ENCODE measurements at regions not wholly inside any gene's neighbourhood (a gene's known extent, or its start where the extent isn't known, plus 50 kb on each side); places are given as distances from the start of the nearest gene placed in this dataset.

DNA sequence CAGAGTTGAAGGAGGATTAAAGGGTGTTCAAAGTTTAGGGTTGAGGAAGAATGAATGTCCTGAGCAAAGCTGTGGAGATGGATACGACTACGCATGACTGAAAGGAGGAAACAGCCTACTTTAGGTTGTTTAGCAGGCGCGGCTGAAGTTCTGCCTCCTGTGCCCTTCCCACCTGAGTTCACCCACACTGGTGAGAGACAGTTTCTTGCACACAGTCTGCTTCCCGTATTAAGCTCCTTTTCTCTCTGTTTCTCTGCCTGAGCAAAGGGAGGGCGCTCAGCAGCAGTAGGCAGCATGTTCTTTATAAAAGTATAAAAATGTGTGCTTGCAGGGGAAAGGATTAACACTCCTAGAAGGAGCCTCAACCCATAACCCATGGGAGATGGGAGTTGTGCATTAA lies 224.0 kb upstream of the SMARCA2 start:
- Histone ChIP-seq H3K9me2 (ENCODE audit: insufficient read depth) (no peaks in the 10 kb centered on the region), H3K9ac (ENCODE audit: low read length) (no peak overlapping the region), H4K20me1 (ENCODE audit: insufficient read depth) (no peaks in the 10 kb centered on the region), H3K36me3 (ENCODE audit: control insufficient read depth in 1 of 2, insufficient read depth in 2 of 2, low read length in 2 of 2) (no peaks in the 10 kb centered on the region), H3K79me2 (ENCODE audit: insufficient read depth, low read length) (no peaks in the 10 kb centered on the region), H3K27me3 (ENCODE audit: insufficient read depth, low read length) (no peaks in the 10 kb centered on the region), H3K27ac (ENCODE audit: low read depth, low read length) (no peak overlapping the region), H3K4me2 (ENCODE audit: low read length) (no peak overlapping the region), H3K9me3 (ENCODE audit: control insufficient read depth in 1 of 2, insufficient read depth in 1 of 2, low read depth in 1 of 2, low read length in 2 of 2) (0 out of 4 replicates have a peak, but pooled peaks cover 0 to 3% of the 10 kb centered on the region in 2 experiments), H2AFZ (ENCODE audit: low read depth, low read length, poor library complexity, severe bottlenecking) (no peak overlapping the region), H3K4me3 (replicated peaks in 1 of 2; ENCODE audit: low read depth in 1 of 2, low read length in 2 of 2) (no peak overlapping the region), H3K4me1 (ENCODE audit: control insufficient read depth in 1 of 2, insufficient read depth in 2 of 2, low read length in 2 of 2) (no peaks in the 10 kb centered on the region)
- ChIA-PET RAD21 (ENCODE audit: low non-redundant PET in 1 of 2, low total read pairs in 2 of 2, uncharacterized antibody in 2 of 2, unreplicated experiment in 2 of 2) (no interaction called here), CTCF (no interaction called here), POLR2A (no interaction called here)
- TF ChIP-seq TCF7L2 (IDR thresholded peaks at IDR 0.05; ENCODE audit: borderline replicate concordance, extremely low read depth, insufficient read depth, insufficient read length) (no peak), ZFX (IDR thresholded peaks at IDR 0.05) (no peak), POLR2AphosphoS5 (IDR thresholded peaks at IDR 0.05; ENCODE audit: low read depth, low read length) (no peak), EGR1 (IDR thresholded peaks at IDR 0.05; ENCODE audit: low read depth) (no peak), EZH2 (IDR thresholded peaks at IDR 0.05) (no peak), CEBPB (IDR thresholded peaks at IDR 0.05; ENCODE audit: low read depth) (no peak), EZH2phosphoT487 (IDR thresholded peaks at IDR 0.05; ENCODE audit: borderline replicate concordance) (no peak), SRF (IDR thresholded peaks at IDR 0.05; ENCODE audit: low read depth) (no peak), JUND (IDR thresholded peaks at IDR 0.05) (no peak), POLR2A (IDR thresholded peaks at IDR 0.05; ENCODE audit: borderline replicate concordance, extremely low read depth, insufficient read depth, insufficient read length) (no peak), CBX3 (IDR thresholded peaks at IDR 0.05; ENCODE audit: low read depth) (no peak), SIN3A (IDR thresholded peaks at IDR 0.05; ENCODE audit: low read depth) (no peak)
- TF ChIP-seq, protein P1, sequence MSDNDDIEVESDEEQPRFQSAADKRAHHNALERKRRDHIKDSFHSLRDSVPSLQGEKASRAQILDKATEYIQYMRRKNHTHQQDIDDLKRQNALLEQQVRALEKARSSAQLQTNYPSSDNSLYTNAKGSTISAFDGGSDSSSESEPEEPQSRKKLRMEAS (IDR thresholded peaks at IDR 0.05) = no peak
- TF ChIP-seq, protein P2, sequence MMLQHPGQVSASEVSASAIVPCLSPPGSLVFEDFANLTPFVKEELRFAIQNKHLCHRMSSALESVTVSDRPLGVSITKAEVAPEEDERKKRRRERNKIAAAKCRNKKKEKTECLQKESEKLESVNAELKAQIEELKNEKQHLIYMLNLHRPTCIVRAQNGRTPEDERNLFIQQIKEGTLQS (IDR thresholded peaks at IDR 0.05) = no peak
- TF ChIP-seq, protein P3, sequence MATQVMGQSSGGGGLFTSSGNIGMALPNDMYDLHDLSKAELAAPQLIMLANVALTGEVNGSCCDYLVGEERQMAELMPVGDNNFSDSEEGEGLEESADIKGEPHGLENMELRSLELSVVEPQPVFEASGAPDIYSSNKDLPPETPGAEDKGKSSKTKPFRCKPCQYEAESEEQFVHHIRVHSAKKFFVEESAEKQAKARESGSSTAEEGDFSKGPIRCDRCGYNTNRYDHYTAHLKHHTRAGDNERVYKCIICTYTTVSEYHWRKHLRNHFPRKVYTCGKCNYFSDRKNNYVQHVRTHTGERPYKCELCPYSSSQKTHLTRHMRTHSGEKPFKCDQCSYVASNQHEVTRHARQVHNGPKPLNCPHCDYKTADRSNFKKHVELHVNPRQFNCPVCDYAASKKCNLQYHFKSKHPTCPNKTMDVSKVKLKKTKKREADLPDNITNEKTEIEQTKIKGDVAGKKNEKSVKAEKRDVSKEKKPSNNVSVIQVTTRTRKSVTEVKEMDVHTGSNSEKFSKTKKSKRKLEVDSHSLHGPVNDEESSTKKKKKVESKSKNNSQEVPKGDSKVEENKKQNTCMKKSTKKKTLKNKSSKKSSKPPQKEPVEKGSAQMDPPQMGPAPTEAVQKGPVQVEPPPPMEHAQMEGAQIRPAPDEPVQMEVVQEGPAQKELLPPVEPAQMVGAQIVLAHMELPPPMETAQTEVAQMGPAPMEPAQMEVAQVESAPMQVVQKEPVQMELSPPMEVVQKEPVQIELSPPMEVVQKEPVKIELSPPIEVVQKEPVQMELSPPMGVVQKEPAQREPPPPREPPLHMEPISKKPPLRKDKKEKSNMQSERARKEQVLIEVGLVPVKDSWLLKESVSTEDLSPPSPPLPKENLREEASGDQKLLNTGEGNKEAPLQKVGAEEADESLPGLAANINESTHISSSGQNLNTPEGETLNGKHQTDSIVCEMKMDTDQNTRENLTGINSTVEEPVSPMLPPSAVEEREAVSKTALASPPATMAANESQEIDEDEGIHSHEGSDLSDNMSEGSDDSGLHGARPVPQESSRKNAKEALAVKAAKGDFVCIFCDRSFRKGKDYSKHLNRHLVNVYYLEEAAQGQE (IDR thresholded peaks at IDR 0.05; ENCODE audit: low read depth) = no peak
- TF ChIP-seq, protein P4, sequence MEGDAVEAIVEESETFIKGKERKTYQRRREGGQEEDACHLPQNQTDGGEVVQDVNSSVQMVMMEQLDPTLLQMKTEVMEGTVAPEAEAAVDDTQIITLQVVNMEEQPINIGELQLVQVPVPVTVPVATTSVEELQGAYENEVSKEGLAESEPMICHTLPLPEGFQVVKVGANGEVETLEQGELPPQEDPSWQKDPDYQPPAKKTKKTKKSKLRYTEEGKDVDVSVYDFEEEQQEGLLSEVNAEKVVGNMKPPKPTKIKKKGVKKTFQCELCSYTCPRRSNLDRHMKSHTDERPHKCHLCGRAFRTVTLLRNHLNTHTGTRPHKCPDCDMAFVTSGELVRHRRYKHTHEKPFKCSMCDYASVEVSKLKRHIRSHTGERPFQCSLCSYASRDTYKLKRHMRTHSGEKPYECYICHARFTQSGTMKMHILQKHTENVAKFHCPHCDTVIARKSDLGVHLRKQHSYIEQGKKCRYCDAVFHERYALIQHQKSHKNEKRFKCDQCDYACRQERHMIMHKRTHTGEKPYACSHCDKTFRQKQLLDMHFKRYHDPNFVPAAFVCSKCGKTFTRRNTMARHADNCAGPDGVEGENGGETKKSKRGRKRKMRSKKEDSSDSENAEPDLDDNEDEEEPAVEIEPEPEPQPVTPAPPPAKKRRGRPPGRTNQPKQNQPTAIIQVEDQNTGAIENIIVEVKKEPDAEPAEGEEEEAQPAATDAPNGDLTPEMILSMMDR (IDR thresholded peaks at IDR 0.05 in 2 of 3, conservative IDR thresholded peaks at IDR 0.05 in 1 of 3; ENCODE audit: borderline replicate concordance in 1 of 3, insufficient read depth in 1 of 3, low read depth in 2 of 3, low read length in 2 of 3) = no peak
- DNase-seq (ENCODE audit: low read depth, low spot score) (no peak), ATAC-seq (no peak)
- intact Hi-C loops (cut with micrococcal nuclease) = no loop called here
- BruUV-seq (replicated peaks) = no TSS peak

Data from HCT116 (cell line).